ENCODE measurements at regions not wholly inside any gene's neighbourhood (a gene's known extent, or its start where the extent isn't known, plus 50 kb on each side); places are given as distances from the start of the nearest gene placed in this dataset.

DNA sequence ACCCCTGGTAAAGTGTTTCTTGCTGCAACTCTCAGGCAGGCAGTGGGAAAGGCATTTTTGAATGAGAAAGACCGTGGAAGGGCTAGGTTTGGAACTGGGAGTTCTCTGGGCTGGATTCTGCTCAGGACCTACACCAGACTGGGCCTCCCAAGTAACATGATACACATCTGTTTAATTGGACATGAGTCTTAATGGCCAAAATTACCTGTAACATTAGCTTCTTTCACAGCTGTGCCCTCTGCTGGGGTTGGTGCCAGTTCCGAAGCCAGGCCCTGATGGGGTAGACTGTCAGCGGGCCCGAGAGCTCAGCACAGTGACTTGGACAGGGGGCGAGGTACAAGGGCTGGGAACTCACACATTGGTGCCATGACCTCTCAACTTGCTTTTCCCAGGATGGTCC, 118.9 kb upstream of the IRX3 start:
- Histone ChIP-seq H3K4me3 (ENCODE audit: low read depth, low read length) (no peak overlapping the region), H3K36me3 (no peaks in the 10 kb centered on the region), H3K27ac (no peak overlapping the region), H3K9me3 (ENCODE audit: severe bottlenecking) (no peaks in the 10 kb centered on the region), H3K27me3 (ENCODE audit: insufficient read depth, low read depth, severe bottlenecking) (no peaks in the 10 kb centered on the region)
- no peak for DNase-seq
- no peak for TF ChIP-seq CTCF (IDR thresholded peaks at IDR 0.05; ENCODE audit: low read depth, low read length)

GRCh38 chr16:54403580-54403979, 117.0 kb upstream of the IRX3 start:
- Histone ChIP-seq H3K36me3 (no peaks in the 10 kb centered on the region), H3K27ac (no peak overlapping the region), H3K27me3 (ENCODE audit: insufficient read depth, low read depth, severe bottlenecking) (no peaks in the 10 kb centered on the region), H3K9me3 (ENCODE audit: severe bottlenecking) (no peaks in the 10 kb centered on the region), H3K4me3 (ENCODE audit: low read depth, low read length) (no peak overlapping the region)
- no peak for DNase-seq
- TF ChIP-seq CTCF (IDR thresholded peaks at IDR 0.05; ENCODE audit: low read depth, low read length), result no peak

- Histone ChIP-seq H3K27me3 (ENCODE audit: insufficient read depth, low read depth, severe bottlenecking) (no peaks in the 10 kb centered on the region), H3K4me3 (ENCODE audit: low read depth, low read length) (no peak overlapping the region), H3K9me3 (ENCODE audit: severe bottlenecking) (no peaks in the 10 kb centered on the region), H3K36me3 (no peaks in the 10 kb centered on the region), H3K27ac (no peak overlapping the region)
- no peak for DNase-seq
- no peak for TF ChIP-seq CTCF (IDR thresholded peaks at IDR 0.05; ENCODE audit: low read depth, low read length)
These were observed 116.3 kb upstream of the IRX3 start for GRCh38 chr16:54402873-54403272.

DNA sequence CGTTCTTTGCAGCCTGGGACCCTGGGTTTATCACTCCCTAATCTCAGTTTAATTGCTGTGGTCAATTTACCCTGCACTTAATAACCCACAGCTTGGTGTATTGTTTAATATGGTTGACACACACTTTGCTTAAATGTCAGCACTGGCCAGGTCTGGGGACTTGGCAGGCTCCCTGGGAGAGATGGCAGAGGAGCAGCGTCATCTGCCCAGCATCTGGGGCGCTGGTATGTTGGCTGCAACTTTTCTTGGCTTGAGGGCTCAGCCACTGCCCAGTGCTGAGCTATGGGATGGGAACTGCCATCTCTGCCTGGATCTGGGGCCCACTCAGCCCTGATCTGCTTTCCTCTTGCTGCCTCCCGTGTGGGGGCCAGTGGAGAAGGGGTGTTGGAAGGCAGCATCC, 115.7 kb upstream of the IRX3 start:
- H3K27ac ChIP-seq, result no peak overlapping the region
- no peak for DNase-seq
- H3K36me3 ChIP-seq, result no peaks in the 10 kb centered on the region
- no peaks in the 10 kb centered on the region for H3K9me3 ChIP-seq (ENCODE audit: severe bottlenecking)
- no peak overlapping the region for H3K4me3 ChIP-seq (ENCODE audit: low read depth, low read length)
- no peaks in the 10 kb centered on the region for H3K27me3 ChIP-seq (ENCODE audit: insufficient read depth, low read depth, severe bottlenecking)
- TF ChIP-seq CTCF (IDR thresholded peaks at IDR 0.05; ENCODE audit: low read depth, low read length), result no peak

DNA sequence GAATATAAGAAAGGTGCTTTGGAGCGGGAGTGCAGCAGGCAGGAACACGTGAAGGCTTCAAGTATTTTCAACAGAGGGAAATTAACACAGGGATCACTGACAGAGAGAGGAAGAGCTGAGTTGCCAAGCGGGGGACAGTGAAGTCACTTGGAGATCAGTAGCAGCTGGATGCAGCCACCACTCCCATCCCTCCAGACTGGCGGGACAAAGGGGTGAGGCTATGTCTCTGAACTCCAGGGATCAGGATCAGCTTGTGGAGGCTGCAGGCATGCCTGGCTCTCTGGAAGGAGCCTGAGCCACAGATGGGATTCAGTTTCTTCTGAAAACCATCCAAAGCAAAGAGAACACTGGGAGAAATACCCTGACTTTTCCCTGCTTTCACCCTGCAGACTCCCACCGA, 113.7 kb upstream of the IRX3 start:
- Histone ChIP-seq H3K4me3 (ENCODE audit: low read depth, low read length) (no peak overlapping the region), H3K27ac (no peak overlapping the region), H3K36me3 (no peaks in the 10 kb centered on the region), H3K27me3 (ENCODE audit: insufficient read depth, low read depth, severe bottlenecking) (no peaks in the 10 kb centered on the region), H3K9me3 (ENCODE audit: severe bottlenecking) (no peaks in the 10 kb centered on the region)
- no peak for TF ChIP-seq CTCF (IDR thresholded peaks at IDR 0.05; ENCODE audit: low read depth, low read length)
- no peak for DNase-seq

GRCh38 chr16:54398986-54399385, 112.4 kb upstream of the IRX3 start:
- no peak for TF ChIP-seq CTCF (IDR thresholded peaks at IDR 0.05; ENCODE audit: low read depth, low read length)
- Histone ChIP-seq H3K36me3 (no peaks in the 10 kb centered on the region), H3K4me3 (ENCODE audit: low read depth, low read length) (no peak overlapping the region), H3K27ac (no peak overlapping the region), H3K9me3 (ENCODE audit: severe bottlenecking) (no peaks in the 10 kb centered on the region), H3K27me3 (ENCODE audit: insufficient read depth, low read depth, severe bottlenecking) (no peaks in the 10 kb centered on the region)
- no peak for DNase-seq
